ENCODE measurements at regions not wholly inside any gene's neighbourhood (a gene's known extent, or its start where the extent isn't known, plus 50 kb on each side); places are given as distances from the start of the nearest gene placed in this dataset.
"Not testable (repeated sequence)": the region's sequence is repeated elsewhere in the genome, so short reads cannot be mapped to it uniquely, and the experiment has no call there.

DNA sequence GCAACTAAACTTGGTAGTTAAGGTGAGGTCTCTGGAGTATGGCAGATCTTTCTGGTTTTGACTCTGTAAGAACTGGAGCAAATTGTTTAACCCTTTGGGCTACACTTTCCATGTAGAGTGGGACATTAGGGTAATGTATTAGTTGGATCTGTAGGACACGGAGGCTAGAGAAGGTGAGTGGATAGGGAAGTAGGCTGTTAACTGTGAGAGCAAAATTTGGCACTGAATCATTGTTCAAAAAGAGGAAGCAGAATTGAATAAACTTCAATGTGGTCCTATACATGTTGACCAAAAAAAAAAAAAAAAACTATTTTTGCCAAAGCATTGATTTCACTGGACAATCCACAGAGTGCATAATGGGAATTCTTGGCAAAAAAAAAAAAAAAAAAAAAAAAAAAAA, 370.2 kb upstream of the CHORDC1 start:
- no peak overlapping the region for H3K27ac ChIP-seq
- ATAC-seq (no peak), DNase-seq (no peak)
- H3K27me3 ChIP-seq, result no peaks in the 10 kb centered on the region
- no peaks in the 10 kb centered on the region for H3K9me3 ChIP-seq
- intact Hi-C loops (cut with DNase I), result no loop called here
- H3K4me1 ChIP-seq, result no peaks in the 10 kb centered on the region
- 26 to 48% methylated on average over 1 of the region's 1 CpG for WGBS, 2 donors
- no peak for TF ChIP-seq POLR2A (IDR thresholded peaks at IDR 0.05)
- TF ChIP-seq, protein P1, sequence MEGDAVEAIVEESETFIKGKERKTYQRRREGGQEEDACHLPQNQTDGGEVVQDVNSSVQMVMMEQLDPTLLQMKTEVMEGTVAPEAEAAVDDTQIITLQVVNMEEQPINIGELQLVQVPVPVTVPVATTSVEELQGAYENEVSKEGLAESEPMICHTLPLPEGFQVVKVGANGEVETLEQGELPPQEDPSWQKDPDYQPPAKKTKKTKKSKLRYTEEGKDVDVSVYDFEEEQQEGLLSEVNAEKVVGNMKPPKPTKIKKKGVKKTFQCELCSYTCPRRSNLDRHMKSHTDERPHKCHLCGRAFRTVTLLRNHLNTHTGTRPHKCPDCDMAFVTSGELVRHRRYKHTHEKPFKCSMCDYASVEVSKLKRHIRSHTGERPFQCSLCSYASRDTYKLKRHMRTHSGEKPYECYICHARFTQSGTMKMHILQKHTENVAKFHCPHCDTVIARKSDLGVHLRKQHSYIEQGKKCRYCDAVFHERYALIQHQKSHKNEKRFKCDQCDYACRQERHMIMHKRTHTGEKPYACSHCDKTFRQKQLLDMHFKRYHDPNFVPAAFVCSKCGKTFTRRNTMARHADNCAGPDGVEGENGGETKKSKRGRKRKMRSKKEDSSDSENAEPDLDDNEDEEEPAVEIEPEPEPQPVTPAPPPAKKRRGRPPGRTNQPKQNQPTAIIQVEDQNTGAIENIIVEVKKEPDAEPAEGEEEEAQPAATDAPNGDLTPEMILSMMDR (IDR thresholded peaks at IDR 0.05), result no peak
- no peak overlapping the region for H3K4me3 ChIP-seq
- no peaks in the 10 kb centered on the region for H3K36me3 ChIP-seq (replicated peaks in 1 of 2; ENCODE audit: insufficient read depth in 1 of 2, low read depth in 2 of 2)

DNA sequence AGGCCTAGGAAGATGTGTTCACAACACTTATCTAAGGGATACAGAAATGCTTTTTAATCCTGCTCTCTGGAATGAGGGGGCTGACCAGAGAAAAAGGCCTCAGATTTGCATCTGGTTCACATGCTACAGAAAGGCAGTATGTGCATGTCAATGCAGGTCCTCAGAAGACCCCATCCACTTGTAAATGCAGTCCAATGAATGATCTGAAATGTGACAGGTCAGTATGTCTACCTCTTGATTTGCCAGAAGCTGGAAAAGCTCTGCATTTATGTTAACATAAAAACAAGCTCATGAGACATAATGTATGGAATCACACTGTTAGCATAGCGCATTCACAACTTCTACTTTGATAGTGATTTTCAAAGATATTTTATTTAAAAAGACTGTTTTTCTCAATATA, 367.4 kb upstream of the CHORDC1 start:
- DNase-seq (no peak), ATAC-seq (no peak)
- Histone ChIP-seq H3K27me3 (no peaks in the 10 kb centered on the region), H3K4me3 (no peak overlapping the region), H3K27ac (no peak overlapping the region), H3K36me3 (replicated peaks in 1 of 2; ENCODE audit: insufficient read depth in 1 of 2, low read depth in 2 of 2) (no peaks in the 10 kb centered on the region), H3K9me3 (no peaks in the 10 kb centered on the region), H3K4me1 (no peaks in the 10 kb centered on the region)
- intact Hi-C loops (cut with DNase I), result no loop called here
- 77 to 88% methylated on average over 1 of the region's 1 CpG for WGBS, 2 donors
- TF ChIP-seq, protein P1 (IDR thresholded peaks at IDR 0.05), result no peak
- TF ChIP-seq POLR2A (IDR thresholded peaks at IDR 0.05), result no peak

DNA sequence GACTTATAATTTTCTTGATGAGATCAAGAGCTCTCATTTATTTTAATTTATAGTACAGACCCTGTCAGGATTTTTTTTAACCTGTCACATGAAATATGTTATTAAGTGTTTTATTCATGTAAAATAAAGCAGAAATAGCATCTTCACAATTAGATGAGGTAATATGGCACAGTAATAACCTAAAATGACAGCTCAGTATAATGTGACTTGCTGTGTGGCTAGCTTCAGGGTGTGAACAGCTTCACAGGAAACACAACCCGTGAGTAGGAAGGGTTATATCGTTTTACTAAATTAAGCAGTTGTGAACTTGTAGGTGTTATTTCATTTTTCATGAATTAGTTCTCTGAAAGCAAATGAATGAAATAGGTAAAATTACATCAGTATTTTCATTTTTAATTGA, 366.9 kb upstream of the CHORDC1 start:
- Histone ChIP-seq H3K4me1 (no peaks in the 10 kb centered on the region), H3K36me3 (replicated peaks in 1 of 2; ENCODE audit: insufficient read depth in 1 of 2, low read depth in 2 of 2) (no peaks in the 10 kb centered on the region), H3K27ac (no peak overlapping the region), H3K4me3 (no peak overlapping the region), H3K9me3 (no peaks in the 10 kb centered on the region), H3K27me3 (no peaks in the 10 kb centered on the region)
- no peak for DNase-seq
- ATAC-seq, result no peak
- 54 to 60% methylated on average over 2 of the region's 2 CpGs for WGBS, 2 donors
- intact Hi-C loops (cut with DNase I), result no loop called here
- TF ChIP-seq, protein P1 (IDR thresholded peaks at IDR 0.05), result no peak
- no peak for TF ChIP-seq POLR2A (IDR thresholded peaks at IDR 0.05)

DNA sequence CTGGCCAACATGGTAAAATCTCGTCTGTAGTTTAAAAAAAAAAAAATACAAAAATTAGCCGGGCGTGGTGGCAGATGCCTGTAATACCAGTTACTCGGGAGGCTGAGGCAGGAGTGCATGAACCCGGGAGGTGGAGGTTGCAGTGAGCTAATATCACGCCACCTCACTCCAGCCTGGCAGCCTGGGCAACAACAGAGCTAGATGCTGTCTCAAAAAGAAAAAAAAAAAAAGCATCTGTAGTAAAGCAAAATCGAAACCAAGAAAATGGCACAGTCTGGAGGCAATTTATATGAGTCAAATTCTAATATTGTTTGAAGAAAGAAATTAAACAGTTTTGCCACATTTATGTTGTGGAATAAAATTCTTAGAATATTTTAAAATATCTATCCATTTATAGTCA, 365.0 kb upstream of the CHORDC1 start:
- intact Hi-C loops (cut with DNase I), result no loop called here
- 54 to 58% methylated on average over 7 of the region's 7 CpGs for WGBS, 2 donors
- ATAC-seq (no peak), DNase-seq (no peak)
- Histone ChIP-seq H3K4me1 (no peaks in the 10 kb centered on the region), H3K4me3 (no peak overlapping the region), H3K27ac (no peak overlapping the region), H3K9me3 (no peaks in the 10 kb centered on the region), H3K36me3 (replicated peaks in 1 of 2; ENCODE audit: insufficient read depth in 1 of 2, low read depth in 2 of 2) (no peaks in the 10 kb centered on the region), H3K27me3 (no peaks in the 10 kb centered on the region)
- no peak for TF ChIP-seq POLR2A (IDR thresholded peaks at IDR 0.05)
- TF ChIP-seq, protein P1 (IDR thresholded peaks at IDR 0.05), result no peak

DNA sequence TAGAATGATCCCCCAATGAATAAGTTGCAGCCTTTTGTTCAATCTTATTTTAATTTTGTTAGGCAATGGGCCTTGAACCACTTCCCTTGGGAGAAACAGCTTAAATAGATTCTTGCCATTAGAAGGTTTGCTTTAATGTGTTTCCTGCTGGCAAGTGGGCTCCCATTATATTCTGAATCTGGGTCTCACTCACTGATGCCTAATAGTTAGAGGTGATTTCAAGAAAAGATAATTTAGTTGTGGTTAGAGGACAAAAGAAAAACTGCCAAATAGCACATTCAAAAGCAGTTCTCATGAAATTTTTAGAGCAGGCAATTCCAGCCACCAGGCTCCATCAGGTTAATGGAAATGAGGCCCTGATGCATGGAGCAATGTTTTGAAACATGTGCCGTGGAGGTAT, 362.6 kb upstream of the CHORDC1 start:
- Histone ChIP-seq H3K27ac (no peak overlapping the region), H3K4me1 (no peaks in the 10 kb centered on the region), H3K9me3 (no peaks in the 10 kb centered on the region), H3K4me3 (no peak overlapping the region), H3K27me3 (no peaks in the 10 kb centered on the region), H3K36me3 (replicated peaks in 1 of 2; ENCODE audit: insufficient read depth in 1 of 2, low read depth in 2 of 2) (no peaks in the 10 kb centered on the region)
- ATAC-seq (no peak), DNase-seq (no peak)
- TF ChIP-seq, protein P1 (IDR thresholded peaks at IDR 0.05), result no peak
- TF ChIP-seq POLR2A (IDR thresholded peaks at IDR 0.05), result no peak
- intact Hi-C loops (cut with DNase I), result no loop called here
- WGBS, 2 donors, result 48 to 76% methylated on average over 1 of the region's 1 CpG

DNA sequence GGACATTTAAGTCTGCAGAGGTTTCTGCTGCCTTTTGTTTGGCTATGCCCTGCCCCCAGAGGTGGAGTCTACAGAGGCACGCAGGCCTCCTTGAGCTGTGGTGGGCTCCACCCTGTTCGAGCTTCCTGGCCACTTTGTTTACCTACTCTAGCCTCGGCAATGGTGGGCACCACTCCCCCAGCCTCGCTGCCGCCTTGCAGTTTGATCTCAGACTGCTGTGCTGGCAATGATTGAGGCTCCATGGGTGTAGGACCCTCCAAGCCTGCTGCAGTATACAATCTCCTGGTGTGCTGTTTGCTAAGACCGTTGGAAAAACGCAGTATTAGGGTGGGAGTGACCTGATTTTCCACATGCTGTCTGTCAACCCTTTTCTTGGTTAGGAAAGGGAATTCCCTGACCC, 360.1 kb upstream of the CHORDC1 start:
- H3K27me3 ChIP-seq; H3K9me3 ChIP-seq; DNase-seq; H3K27ac ChIP-seq; ATAC-seq; H3K4me1 ChIP-seq; intact Hi-C loops (cut with DNase I); H3K4me3 ChIP-seq; H3K36me3 ChIP-seq (replicated peaks in 1 of 2; ENCODE audit: insufficient read depth in 1 of 2, low read depth in 2 of 2): not testable (repeated sequence)
- 54 to 65% methylated on average over 4 to 7 of the region's 7 CpGs for WGBS, 2 donors

Data from body of pancreas (tissue), 4 donors.